ENCODE measurements at regions not wholly inside any gene's neighbourhood (a gene's known extent, or its start where the extent isn't known, plus 50 kb on each side); places are given as distances from the start of the nearest gene placed in this dataset.

DNA sequence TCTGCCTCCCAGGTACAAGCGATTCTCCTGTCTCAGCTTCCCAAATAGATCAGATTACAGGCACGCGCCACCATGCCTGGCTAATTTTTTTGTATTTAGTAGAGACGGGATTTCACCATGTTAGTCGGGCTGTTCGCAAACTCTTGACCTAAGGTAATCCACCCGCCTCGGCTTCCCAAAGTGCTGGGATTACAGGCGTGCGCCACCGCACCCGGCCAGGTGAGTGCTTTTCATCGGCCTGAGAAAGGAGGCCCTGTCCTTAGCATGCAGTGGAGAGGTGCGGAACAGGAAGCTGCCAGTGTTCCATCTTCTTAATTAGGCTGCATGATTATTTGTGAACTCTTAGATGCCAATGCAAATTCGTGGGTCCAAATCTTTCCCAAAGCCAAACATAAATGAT is 125.7 kb upstream of the THSD7B start:
- H3K4me3 Mint-ChIP-seq: no peak overlapping the region
- H3K27ac Mint-ChIP-seq: no peak overlapping the region
- H3K36me3 Mint-ChIP-seq: no peaks in the 10 kb centered on the region
- H3K27me3 Mint-ChIP-seq: peaks cover 3% of the 10 kb centered on the region
- no peaks in the 10 kb centered on the region for H3K4me1 Mint-ChIP-seq
- peaks cover 0 to 3% (median 0%) of the 10 kb centered on the region in 3 donors for H3K9me3 Mint-ChIP-seq

DNA sequence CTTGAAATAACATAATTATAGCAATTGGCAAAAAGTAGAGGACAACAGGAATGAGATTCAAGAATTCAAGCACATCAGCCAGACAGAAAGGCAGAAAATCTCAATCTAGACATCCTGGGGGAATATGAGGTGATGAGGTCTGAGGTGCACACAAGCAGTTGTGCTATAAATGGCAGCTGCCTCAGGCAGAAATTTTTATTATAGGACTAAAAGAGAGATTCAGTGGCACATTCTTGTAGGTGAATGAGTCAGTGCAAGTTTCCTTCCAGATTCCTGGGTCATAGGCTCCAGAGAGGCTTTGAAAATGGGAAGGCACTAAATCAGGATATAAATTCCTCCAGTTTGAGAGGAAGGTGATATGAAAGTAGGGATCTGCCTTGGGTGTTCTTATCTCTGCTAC is 127.2 kb upstream of the THSD7B start:
- no peak overlapping the region for H3K4me3 Mint-ChIP-seq
- peaks cover 3% of the 10 kb centered on the region for H3K27me3 Mint-ChIP-seq
- peaks cover 0 to 3% (median 3%) of the 10 kb centered on the region in 3 donors for H3K9me3 Mint-ChIP-seq
- H3K27ac Mint-ChIP-seq: no peak overlapping the region
- H3K4me1 Mint-ChIP-seq: no peaks in the 10 kb centered on the region
- H3K36me3 Mint-ChIP-seq: no peaks in the 10 kb centered on the region

DNA sequence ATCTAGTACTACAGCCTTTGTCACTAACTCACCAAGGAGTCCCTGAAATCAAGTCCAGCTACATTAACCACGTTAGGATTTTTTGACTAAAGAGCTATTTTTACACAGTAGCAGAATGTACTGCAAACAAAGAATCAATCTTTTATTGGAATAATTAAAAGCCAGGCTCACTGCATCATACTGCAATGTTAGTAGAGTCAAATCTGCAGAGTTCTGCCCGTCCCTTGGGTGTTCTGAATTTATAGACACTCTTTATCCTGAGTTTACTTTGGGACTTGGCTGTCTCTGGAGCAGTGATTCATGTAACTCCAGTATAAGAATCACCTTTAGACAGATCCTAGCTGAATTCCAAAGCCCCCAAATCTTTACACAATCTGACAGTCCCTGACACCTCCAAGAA is 127.9 kb upstream of the THSD7B start:
- peaks cover 3% of the 10 kb centered on the region for H3K27me3 Mint-ChIP-seq
- peaks cover 0 to 3% (median 3%) of the 10 kb centered on the region in 3 donors for H3K9me3 Mint-ChIP-seq

DNA sequence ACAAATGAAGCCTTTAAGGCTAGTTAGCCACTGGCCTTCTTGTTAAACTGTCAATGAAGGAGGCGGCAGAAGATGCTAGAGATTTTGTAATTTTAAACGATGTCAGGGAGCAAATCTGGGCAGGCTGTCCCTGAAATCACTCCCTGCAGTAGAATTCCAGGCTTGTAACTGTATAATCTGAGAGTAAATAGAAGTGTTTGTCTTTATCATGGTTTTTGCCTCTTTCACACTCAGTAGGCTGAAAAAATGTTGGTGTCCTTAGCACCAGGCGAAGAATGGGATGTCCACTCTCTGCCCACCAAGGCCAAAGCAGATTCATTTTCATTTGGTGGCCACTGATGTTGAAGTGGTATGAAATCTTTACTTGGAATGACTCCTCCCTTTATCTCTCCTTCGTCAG is 136.9 kb upstream of the THSD7B start:
- Mint-ChIP-seq H3K27me3 (no peaks in the 10 kb centered on the region), H3K4me3 (no peak overlapping the region), H3K36me3 (no peaks in the 10 kb centered on the region), H3K27ac (no peak overlapping the region), H3K4me1 (no peaks in the 10 kb centered on the region), H3K9me3 (peaks cover 0 to 2% (median 0%) of the 10 kb centered on the region in 3 donors)

More for the DNA sequence above, 127.9 kb upstream of the THSD7B start:
- no peak overlapping the region for H3K27ac Mint-ChIP-seq
- H3K4me3 Mint-ChIP-seq: no peak overlapping the region
- H3K36me3 Mint-ChIP-seq: no peaks in the 10 kb centered on the region
- H3K4me1 Mint-ChIP-seq: no peaks in the 10 kb centered on the region

DNA sequence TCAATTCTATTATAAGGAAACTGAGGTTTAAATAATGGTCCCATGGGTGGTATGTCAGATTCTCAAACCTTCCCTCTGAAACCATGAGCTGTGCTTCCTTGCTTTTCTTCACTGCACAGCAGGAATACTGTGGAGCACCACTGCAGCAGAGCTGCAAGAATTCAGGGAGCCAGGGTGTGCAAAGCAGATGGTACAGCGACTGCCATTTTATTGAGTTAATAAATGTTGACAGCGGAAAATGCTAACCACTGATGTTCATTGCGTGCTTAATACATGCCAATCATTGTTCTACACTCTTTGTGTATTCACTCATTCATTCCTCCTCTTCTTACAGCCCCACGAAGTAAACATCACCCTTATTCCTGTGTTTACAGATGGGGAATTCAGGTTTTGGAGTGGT is 152.2 kb upstream of the THSD7B start:
- H3K36me3 Mint-ChIP-seq: no peaks in the 10 kb centered on the region
- H3K4me1 Mint-ChIP-seq: no peaks in the 10 kb centered on the region
- H3K27me3 Mint-ChIP-seq: no peaks in the 10 kb centered on the region
- H3K4me3 Mint-ChIP-seq: no peak overlapping the region
- no peak overlapping the region for H3K27ac Mint-ChIP-seq
- peaks cover 0 to 2% (median 0%) of the 10 kb centered on the region in 3 donors for H3K9me3 Mint-ChIP-seq

DNA sequence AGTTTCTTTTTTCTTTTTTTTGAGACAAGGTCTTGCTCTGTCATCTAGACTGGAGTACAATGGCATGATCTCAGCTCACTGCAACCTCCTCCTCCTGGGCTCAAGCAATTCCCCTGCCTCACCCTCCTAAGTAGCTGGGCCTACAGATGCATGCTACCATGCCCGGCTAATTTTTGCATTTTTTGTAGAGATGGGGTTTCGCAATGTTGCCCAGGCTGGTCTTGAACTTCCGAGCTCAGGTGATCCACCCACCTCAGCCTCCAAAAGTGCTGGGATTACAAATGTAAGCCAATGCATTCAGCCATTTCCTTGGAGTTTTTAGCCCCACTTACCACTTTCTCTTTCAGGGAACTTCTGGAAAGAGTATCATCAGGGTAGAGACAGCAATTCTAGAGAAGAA is 153.3 kb upstream of the THSD7B start:
- H3K4me3 Mint-ChIP-seq: no peak overlapping the region
- peaks cover 0 to 2% (median 0%) of the 10 kb centered on the region in 3 donors for H3K9me3 Mint-ChIP-seq
- H3K4me1 Mint-ChIP-seq: no peaks in the 10 kb centered on the region
- H3K36me3 Mint-ChIP-seq: no peaks in the 10 kb centered on the region
- no peaks in the 10 kb centered on the region for H3K27me3 Mint-ChIP-seq
- no peak overlapping the region for H3K27ac Mint-ChIP-seq

DNA sequence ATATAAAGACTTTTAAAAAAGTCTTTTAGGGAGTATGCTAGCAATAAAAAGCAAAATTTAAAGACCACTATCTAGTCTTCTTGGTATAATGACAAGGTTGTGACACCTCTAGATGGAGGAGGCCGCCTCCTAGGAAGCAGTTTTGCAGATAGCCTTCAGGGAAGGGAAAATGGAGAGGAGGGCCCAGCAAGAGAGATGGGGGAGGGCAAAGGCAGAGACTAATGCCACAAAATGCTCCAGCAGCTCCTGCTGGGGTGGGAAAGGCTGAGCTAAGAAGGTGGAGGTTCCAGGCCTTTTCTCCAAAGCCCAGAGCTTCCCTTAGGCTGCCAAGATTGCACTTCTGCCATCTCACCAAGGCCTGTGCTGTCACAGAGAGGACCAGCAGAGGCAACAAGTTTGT is 153.9 kb upstream of the THSD7B start:
- H3K4me1 Mint-ChIP-seq: no peaks in the 10 kb centered on the region
- H3K36me3 Mint-ChIP-seq: no peaks in the 10 kb centered on the region
- no peak overlapping the region for H3K4me3 Mint-ChIP-seq
- H3K27me3 Mint-ChIP-seq: no peaks in the 10 kb centered on the region
- H3K9me3 Mint-ChIP-seq: peaks cover 0 to 2% (median 0%) of the 10 kb centered on the region in 3 donors
- H3K27ac Mint-ChIP-seq: no peak overlapping the region

DNA sequence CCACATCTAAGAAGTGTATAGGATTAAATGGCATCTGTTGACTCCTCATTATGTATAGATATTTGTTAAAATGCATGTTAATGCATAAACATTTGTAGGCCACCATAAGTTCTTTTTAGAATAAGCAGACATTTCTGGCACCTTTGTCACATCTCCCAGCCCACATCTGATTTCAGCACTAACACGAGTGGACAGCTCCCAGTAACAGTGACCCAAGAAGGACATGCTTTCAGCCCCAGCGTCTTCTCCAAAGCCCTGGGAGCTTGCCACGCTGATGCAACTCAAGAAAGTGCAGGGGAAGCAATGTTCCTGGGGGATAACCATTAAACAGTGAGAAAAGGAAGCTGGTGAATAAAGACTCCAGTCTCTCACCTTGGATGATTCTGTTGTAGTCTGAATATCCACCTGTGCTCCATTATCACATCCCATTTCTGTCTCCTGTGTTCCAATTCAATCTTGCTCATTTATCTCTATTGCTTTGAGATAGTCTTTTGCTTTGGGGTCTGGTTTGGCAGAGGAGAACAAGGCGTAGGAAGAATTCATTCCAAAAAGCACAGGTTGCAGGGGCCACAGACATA is 182.6 kb upstream of the THSD7B start:
- Mint-ChIP-seq H3K4me1 (no peaks in the 10 kb centered on the region), H3K27ac (no peak overlapping the region), H3K36me3 (no peaks in the 10 kb centered on the region), H3K4me3 (no peak overlapping the region), H3K27me3 (no peaks in the 10 kb centered on the region), H3K9me3 (peaks cover 0 to 2% (median 0%) of the 10 kb centered on the region in 3 donors)

DNA sequence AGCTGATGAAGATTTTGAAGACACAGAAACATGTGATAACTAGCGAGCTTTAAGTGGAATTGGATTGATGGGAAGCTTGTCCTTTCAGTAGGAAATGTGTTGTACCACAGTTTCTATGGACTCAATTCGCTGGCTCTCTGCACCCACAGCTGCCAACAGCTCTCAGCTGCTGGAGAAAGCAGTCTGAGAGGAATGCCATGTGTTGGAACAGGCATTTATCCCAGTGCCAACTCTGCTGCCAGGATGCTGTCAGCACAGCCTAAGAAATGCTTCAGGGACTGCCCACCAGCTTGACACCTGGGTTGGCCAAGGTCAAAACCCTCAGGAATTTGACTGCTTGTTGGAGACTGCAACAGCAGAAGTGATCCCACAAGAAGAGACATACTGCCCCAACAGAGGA is 193.0 kb upstream of the THSD7B start:
- H3K4me3 Mint-ChIP-seq: no peak overlapping the region
- H3K27ac Mint-ChIP-seq: no peak overlapping the region
- H3K4me1 Mint-ChIP-seq: no peaks in the 10 kb centered on the region
- no peaks in the 10 kb centered on the region for H3K36me3 Mint-ChIP-seq
- H3K9me3 Mint-ChIP-seq: peaks cover 0 to 2% (median 0%) of the 10 kb centered on the region in 3 donors
- peaks cover 2% of the 10 kb centered on the region for H3K27me3 Mint-ChIP-seq

DNA sequence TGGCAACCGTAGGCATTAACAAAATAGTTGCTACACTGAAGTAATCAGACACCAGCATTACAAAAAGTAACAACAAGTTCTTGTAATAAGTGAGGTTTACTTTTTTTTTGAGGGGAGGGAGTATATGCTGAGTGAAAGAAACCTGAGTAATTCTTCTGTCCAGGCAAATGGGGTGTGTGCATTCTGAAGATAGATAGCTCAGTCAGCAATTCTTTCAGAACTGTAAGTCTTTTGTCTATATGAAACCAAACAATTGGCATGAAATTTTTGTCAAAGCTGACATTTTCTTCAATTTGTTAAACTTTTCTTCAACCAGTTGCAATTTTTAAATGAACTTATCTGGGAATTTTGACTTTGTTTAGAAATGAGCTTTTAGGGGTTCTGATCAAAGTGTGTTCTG is 208.1 kb upstream of the THSD7B start:
- Mint-ChIP-seq H3K27me3 (peaks cover 6% of the 10 kb centered on the region), H3K4me3 (no peak overlapping the region), H3K9me3 (peaks cover 0 to 2% (median 2%) of the 10 kb centered on the region in 3 donors), H3K27ac (no peak overlapping the region), H3K4me1 (peaks cover 0 to 2% (median 0%) of the 10 kb centered on the region in 3 donors), H3K36me3 (no peaks in the 10 kb centered on the region)

DNA sequence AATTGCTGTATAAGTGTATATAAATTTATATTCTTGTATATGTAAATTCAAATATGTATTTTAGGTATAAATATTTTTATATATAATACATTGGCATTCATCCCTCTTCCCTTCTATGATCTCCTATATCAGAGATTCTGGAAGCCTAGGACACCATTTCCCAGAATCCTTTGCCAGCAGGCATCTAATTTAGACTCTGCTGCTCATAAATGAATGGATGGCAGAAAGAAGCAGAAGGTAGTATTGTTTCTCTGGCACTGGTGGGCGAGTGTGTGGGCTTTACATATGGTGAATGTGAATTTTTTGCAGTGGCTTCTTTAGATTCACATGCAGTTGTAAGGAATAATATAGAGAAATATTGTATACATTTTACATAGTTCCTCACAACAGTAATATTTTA is 215.2 kb upstream of the THSD7B start:
- H3K27ac Mint-ChIP-seq: no peak overlapping the region
- no peak overlapping the region for H3K4me3 Mint-ChIP-seq
- H3K36me3 Mint-ChIP-seq: no peaks in the 10 kb centered on the region
- H3K9me3 Mint-ChIP-seq: peaks cover 0 to 2% (median 2%) of the 10 kb centered on the region in 3 donors
- H3K4me1 Mint-ChIP-seq: peaks cover 0 to 2% (median 0%) of the 10 kb centered on the region in 3 donors
- H3K27me3 Mint-ChIP-seq: peaks cover 3% of the 10 kb centered on the region

DNA sequence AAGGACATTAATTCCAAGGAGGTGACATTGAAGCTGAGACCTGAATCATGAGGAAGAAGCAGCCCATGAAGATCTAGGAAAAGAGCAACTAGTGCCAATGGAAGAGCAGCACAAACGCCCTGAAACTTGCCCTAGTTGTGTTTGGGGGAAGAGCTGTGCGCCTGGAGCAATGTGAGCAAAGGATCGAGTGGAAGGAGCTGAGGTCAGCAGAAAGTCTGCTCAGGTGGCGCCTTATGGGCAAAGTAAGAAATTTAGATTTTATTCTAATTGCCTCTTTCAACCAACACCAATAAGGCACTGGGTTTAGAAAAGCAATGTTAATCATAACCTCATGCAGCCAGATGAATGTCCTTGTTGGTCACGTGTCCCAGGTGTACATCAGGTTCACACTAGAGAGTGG is 226.0 kb upstream of the THSD7B start:
- Mint-ChIP-seq H3K4me1 (no peaks in the 10 kb centered on the region), H3K27me3 (peaks cover 4% of the 10 kb centered on the region), H3K27ac (no peak overlapping the region), H3K36me3 (no peaks in the 10 kb centered on the region), H3K4me3 (no peak overlapping the region), H3K9me3 (peaks cover 0 to 3% (median 0%) of the 10 kb centered on the region in 3 donors)

DNA sequence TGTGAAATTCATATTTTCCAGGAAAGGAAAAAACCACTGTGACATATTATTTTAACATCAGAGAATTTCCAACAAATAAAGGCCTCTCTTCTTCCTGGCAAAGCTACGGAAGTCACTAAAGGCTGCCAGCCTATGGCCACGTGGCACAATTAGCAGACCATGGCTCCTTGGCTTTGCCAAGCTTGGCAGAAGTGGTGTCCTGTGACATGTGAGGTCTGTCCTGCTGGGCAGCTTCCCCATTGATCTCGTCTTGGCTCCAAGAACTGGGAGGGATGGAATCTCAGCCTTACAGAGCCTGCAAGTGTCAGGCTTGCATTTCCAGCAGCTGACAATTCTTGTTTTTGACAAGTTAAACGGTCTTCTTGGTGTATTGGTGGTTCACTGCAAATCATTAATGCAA is 226.9 kb upstream of the THSD7B start:
- H3K4me1 Mint-ChIP-seq: no peaks in the 10 kb centered on the region
- H3K4me3 Mint-ChIP-seq: no peak overlapping the region
- peaks cover 3% of the 10 kb centered on the region for H3K27me3 Mint-ChIP-seq
- no peak overlapping the region for H3K27ac Mint-ChIP-seq
- H3K9me3 Mint-ChIP-seq: peaks cover 0 to 3% (median 0%) of the 10 kb centered on the region in 3 donors
- H3K36me3 Mint-ChIP-seq: no peaks in the 10 kb centered on the region

DNA sequence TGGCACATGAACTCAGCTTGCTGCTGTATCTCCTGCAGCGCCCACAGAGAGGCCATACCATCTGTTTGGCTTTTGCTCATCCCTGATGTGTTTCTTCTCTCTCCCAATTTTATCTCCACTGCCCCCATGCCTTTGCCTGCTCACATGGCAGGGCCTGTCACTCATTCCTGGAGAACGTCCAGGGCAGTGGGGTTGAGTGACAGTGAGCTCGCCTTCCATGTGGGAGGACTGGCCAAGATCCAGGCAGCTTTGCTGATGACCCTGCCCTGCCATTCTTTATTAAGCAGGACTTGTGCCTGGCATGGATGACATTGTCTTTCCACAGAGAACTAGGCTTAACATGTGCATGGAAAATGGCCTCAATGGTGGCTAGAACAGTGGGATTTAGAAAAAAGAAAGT is 230.5 kb upstream of the THSD7B start:
- Mint-ChIP-seq H3K4me3 (no peak overlapping the region), H3K4me1 (no peaks in the 10 kb centered on the region), H3K9me3 (no peaks in the 10 kb centered on the region), H3K27ac (no peak overlapping the region), H3K36me3 (no peaks in the 10 kb centered on the region), H3K27me3 (no peaks in the 10 kb centered on the region)

DNA sequence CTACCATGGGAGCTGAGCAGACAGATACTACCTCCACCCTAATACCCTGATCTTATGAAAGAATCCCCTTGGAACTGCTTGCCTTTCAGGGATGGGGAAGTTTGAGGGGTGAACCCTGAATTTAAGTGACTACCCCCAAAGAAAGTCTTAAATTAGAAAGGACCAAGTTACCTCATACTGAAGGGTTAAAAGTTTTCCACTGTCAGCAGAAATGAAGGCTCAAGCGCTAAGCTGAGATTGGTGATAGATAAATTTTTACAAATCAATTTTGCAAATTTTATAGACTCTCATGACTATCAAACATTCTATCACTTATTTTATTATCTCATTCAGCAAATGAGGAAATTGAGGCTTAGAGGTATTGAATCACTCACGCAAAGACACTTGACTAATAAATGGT is 233.2 kb upstream of the THSD7B start:
- no peaks in the 10 kb centered on the region for H3K36me3 Mint-ChIP-seq
- peaks cover 6% of the 10 kb centered on the region for H3K27me3 Mint-ChIP-seq
- no peak overlapping the region for H3K27ac Mint-ChIP-seq
- H3K4me3 Mint-ChIP-seq: no peak overlapping the region
- H3K4me1 Mint-ChIP-seq: no peaks in the 10 kb centered on the region
- H3K9me3 Mint-ChIP-seq: no peaks in the 10 kb centered on the region

DNA sequence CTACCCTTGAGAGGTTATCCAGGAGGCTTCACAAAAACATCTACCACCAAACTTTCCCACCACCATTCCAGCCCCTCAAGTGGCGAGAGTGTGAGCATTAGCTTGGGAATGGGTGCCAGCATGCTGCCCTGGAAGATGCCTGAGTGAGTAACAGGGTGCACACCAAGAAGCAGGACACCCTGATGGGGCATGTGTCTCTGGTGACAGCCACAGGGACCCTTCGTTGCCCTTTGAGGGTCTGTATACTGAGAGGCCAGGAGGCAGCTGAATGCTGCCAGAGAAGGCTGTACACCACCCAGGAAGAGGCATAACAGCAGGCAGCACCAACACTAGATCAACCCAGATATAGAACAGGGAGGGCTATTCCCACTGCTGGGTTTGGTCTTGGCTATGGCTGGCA is 233.6 kb upstream of the THSD7B start:
- H3K4me1 Mint-ChIP-seq: no peaks in the 10 kb centered on the region
- no peak overlapping the region for H3K27ac Mint-ChIP-seq
- no peaks in the 10 kb centered on the region for H3K36me3 Mint-ChIP-seq
- H3K27me3 Mint-ChIP-seq: peaks cover 6% of the 10 kb centered on the region
- H3K9me3 Mint-ChIP-seq: no peaks in the 10 kb centered on the region
- no peak overlapping the region for H3K4me3 Mint-ChIP-seq

Measured in IgD-negative memory B cell (primary cell).